Mammary epithelial cell (primary cell): ENCODE measurements at regions not wholly inside any gene's neighbourhood (a gene's known extent, or its start where the extent isn't known, plus 50 kb on each side); places are given as distances from the start of the nearest gene placed in this dataset.
"Not testable (repeated sequence)": the region's sequence is repeated elsewhere in the genome, so short reads cannot be mapped to it uniquely, and the experiment has no call there.

Experiments
- EZH2 ChIP-seq: IDR thresholded peaks from 2 replicates; pipeline ENCODE4 v1.6.1; 2012; ENCODE audit warnings: low read length, inconsistent platforms, borderline replicate concordance
- TF ChIP-seq, protein P1 (sequence below), 2 donors: IDR thresholded peaks in 1 of 2; conservative IDR thresholded peaks in 1 of 2; 2 replicates each; pipeline ENCODE4 v1.5.1; 2011 to 2012; ENCODE audit warnings: inconsistent platforms in 2 of 2, low read length in 2 of 2, mild to moderate bottlenecking in 2 of 2, control low read depth in 1 of 2, low read depth in 1 of 2; ENCODE audit not compliant: insufficient read depth in 1 of 2; ENCODE audit errors: extremely low read depth in 1 of 2

DNA sequence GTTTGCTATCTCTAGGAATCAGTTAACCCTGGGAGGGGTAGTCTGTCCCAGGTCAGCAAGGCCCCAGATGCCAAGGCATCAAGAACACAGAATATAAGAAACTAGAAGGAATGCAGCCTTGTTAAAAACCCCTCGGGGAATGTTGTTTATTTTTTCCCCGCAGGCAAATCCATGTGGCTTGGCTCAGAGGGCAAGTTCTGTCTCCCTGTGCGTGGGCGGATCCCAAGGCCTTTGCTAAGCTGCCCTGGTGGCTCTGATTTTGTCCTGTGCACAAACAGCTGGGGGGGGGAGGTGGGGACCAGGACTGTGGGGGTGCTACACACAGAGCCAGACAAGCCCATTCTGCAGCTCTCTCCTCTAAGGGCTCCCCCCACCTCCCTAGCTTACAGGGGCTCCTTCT is 776.8 kb upstream of the TPTE start:
- not testable (repeated sequence) for TF ChIP-seq EZH2
- TF ChIP-seq, protein P1, sequence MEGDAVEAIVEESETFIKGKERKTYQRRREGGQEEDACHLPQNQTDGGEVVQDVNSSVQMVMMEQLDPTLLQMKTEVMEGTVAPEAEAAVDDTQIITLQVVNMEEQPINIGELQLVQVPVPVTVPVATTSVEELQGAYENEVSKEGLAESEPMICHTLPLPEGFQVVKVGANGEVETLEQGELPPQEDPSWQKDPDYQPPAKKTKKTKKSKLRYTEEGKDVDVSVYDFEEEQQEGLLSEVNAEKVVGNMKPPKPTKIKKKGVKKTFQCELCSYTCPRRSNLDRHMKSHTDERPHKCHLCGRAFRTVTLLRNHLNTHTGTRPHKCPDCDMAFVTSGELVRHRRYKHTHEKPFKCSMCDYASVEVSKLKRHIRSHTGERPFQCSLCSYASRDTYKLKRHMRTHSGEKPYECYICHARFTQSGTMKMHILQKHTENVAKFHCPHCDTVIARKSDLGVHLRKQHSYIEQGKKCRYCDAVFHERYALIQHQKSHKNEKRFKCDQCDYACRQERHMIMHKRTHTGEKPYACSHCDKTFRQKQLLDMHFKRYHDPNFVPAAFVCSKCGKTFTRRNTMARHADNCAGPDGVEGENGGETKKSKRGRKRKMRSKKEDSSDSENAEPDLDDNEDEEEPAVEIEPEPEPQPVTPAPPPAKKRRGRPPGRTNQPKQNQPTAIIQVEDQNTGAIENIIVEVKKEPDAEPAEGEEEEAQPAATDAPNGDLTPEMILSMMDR (conservative IDR thresholded peaks at IDR 0.05 in 1 of 2, IDR thresholded peaks at IDR 0.05 in 1 of 2; ENCODE audit: extremely low read depth in 1 of 2, insufficient read depth in 1 of 2, low read depth in 1 of 2, low read length in 2 of 2): not testable (repeated sequence)
